GM12872 (cell line): ENCODE measurements at regions not wholly inside any gene's neighbourhood (a gene's known extent, or its start where the extent isn't known, plus 50 kb on each side); places are given as distances from the start of the nearest gene placed in this dataset.

Source experiments
- CTCF ChIP-seq: IDR thresholded peaks from 3 replicates; pipeline ENCODE4 v1.5.1; 2011; ENCODE audit warnings: low read depth, mild to moderate bottlenecking, low read length, moderate library complexity; ENCODE audit not compliant: insufficient read depth

GRCh38 chr7:9324513-9324912 is 891.1 kb downstream of the NXPH1 start:
- no peak for TF ChIP-seq CTCF

GRCh38 chr7:9328296-9328695 is 894.9 kb downstream of the NXPH1 start:
- no peak for TF ChIP-seq CTCF

- TF ChIP-seq CTCF: no peak
These were observed 916.2 kb downstream of the NXPH1 start for GRCh38 chr7:9349625-9350024.

DNA sequence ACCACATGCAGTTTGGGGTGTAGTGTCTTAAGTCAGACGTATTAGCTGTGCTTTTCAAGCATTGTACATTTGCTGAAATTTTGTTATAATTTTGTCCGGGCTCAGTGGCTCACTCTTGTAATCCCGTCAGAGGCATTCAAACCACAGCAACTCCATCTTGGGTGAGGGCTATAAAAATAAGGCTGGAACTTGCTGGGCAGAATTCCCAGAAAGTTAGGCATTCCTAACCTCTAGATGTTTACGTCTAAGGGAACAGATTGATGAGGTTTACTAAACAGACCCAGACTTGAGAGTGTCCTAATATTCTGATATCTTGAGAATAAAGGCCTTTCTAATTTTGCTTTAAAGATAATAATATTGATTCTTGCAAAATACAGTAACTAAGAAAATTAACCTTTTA is 957.8 kb downstream of the NXPH1 start:
- TF ChIP-seq CTCF: no peak

GRCh38 chr7:9391984-9392383 is 958.6 kb downstream of the NXPH1 start:
- no peak for TF ChIP-seq CTCF

- no peak for TF ChIP-seq CTCF
These were observed 974.4 kb downstream of the NXPH1 start for GRCh38 chr7:9407816-9408215.

DNA sequence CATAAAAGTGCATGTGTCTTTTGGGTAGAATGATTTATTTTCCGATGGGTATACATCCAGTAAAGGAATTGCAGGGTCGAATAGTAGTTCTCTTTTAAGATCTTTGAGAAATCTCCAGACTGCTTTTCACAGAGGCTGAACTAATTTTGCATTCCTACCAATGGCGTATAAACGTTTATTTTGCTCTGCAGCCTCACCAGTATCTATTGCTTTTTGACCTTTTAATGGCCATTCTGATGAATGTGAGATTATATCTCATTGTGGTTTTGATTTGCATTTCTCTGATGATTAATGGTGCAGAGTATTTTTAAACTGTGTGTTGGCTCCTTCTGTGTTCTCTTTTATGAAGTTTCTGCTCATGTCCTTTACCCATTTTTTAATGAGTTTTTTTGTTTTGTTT is 1020.1 kb downstream of the NXPH1 start:
- TF ChIP-seq CTCF: no peak

GRCh38 chr7:9488555-9488954 is 1055.1 kb downstream of the NXPH1 start:
- TF ChIP-seq CTCF: no peak
